ENCODE measurements at regions not wholly inside any gene's neighbourhood (a gene's known extent, or its start where the extent isn't known, plus 50 kb on each side); places are given as distances from the start of the nearest gene placed in this dataset.
A peak's percentile ranks its signal among the peaks of the same experiment; 100 is the strongest.

- peak; percentile 13 for TF ChIP-seq CTCF (IDR thresholded peaks at IDR 0.05; ENCODE audit: low read depth, low read length)
- no peak for TF ChIP-seq MYC (IDR thresholded peaks at IDR 0.05; ENCODE audit: low read depth, low read length)
- no peak for TF ChIP-seq POLR2A (IDR thresholded peaks at IDR 0.05; ENCODE audit: extremely low read depth, insufficient read length)
- H3K4me3 ChIP-seq (ENCODE audit: low read depth, low read length) = no peak overlapping the region
- DNase-seq (ENCODE audit: low read depth) = peak; percentile 7
Measured at GRCh38 chr13:86974995-86975328, 696.2 kb upstream of the SLITRK5 start.

- no peak for DNase-seq (ENCODE audit: low read depth)
- H3K4me3 ChIP-seq (ENCODE audit: low read depth, low read length) = no peak overlapping the region
- TF ChIP-seq MAX (IDR thresholded peaks at IDR 0.05; ENCODE audit: low read depth, low read length) (no peak), MYC (IDR thresholded peaks at IDR 0.05; ENCODE audit: low read depth, low read length) (no peak), POLR2A (IDR thresholded peaks at IDR 0.05; ENCODE audit: extremely low read depth, insufficient read length) (no peak), CTCF (IDR thresholded peaks at IDR 0.05; ENCODE audit: low read depth, low read length) (no peak)
Measured at GRCh38 chr13:86976521-86977324, 694.4 kb upstream of the SLITRK5 start.

- no peak for DNase-seq (ENCODE audit: low read depth)
- H3K4me3 ChIP-seq (ENCODE audit: low read depth, low read length) = no peak overlapping the region
- TF ChIP-seq MYC (IDR thresholded peaks at IDR 0.05; ENCODE audit: low read depth, low read length) (no peak), POLR2A (IDR thresholded peaks at IDR 0.05; ENCODE audit: extremely low read depth, insufficient read length) (no peak), CTCF (IDR thresholded peaks at IDR 0.05; ENCODE audit: low read depth, low read length) (no peak), MAX (IDR thresholded peaks at IDR 0.05; ENCODE audit: low read depth, low read length) (no peak)
Measured at GRCh38 chr13:86986448-86986847, 684.7 kb upstream of the SLITRK5 start.

- H3K4me3 ChIP-seq (ENCODE audit: low read depth, low read length) = no peak overlapping the region
- no peak for DNase-seq (ENCODE audit: low read depth)
- TF ChIP-seq POLR2A (IDR thresholded peaks at IDR 0.05; ENCODE audit: extremely low read depth, insufficient read length) (no peak), MYC (IDR thresholded peaks at IDR 0.05; ENCODE audit: low read depth, low read length) (no peak), CTCF (IDR thresholded peaks at IDR 0.05; ENCODE audit: low read depth, low read length) (no peak), MAX (IDR thresholded peaks at IDR 0.05; ENCODE audit: low read depth, low read length) (no peak)
Measured at GRCh38 chr13:86992251-86992650, 678.9 kb upstream of the SLITRK5 start.

GRCh38 chr13:87003265-87003664 is 667.9 kb upstream of the SLITRK5 start:
- no peak overlapping the region for H3K4me3 ChIP-seq (ENCODE audit: low read depth, low read length)
- DNase-seq (ENCODE audit: low read depth) = no peak
- TF ChIP-seq MAX (IDR thresholded peaks at IDR 0.05; ENCODE audit: low read depth, low read length) (no peak), MYC (IDR thresholded peaks at IDR 0.05; ENCODE audit: low read depth, low read length) (no peak), CTCF (IDR thresholded peaks at IDR 0.05; ENCODE audit: low read depth, low read length) (no peak)

GRCh38 chr13:87005511-87005910 is 665.7 kb upstream of the SLITRK5 start:
- H3K4me3 ChIP-seq (ENCODE audit: low read depth, low read length) = no peak overlapping the region
- TF ChIP-seq POLR2A (IDR thresholded peaks at IDR 0.05; ENCODE audit: extremely low read depth, insufficient read length) (no peak), CTCF (IDR thresholded peaks at IDR 0.05; ENCODE audit: low read depth, low read length) (no peak), MAX (IDR thresholded peaks at IDR 0.05; ENCODE audit: low read depth, low read length) (no peak), MYC (IDR thresholded peaks at IDR 0.05; ENCODE audit: low read depth, low read length) (no peak)

More at GRCh38 chr13:87005511-87005910, 665.7 kb upstream of the SLITRK5 start:
- no peak for DNase-seq (ENCODE audit: low read depth)
